Suprapubic skin (tissue), 3 donors: ENCODE measurements at regions not wholly inside any gene's neighbourhood (a gene's known extent, or its start where the extent isn't known, plus 50 kb on each side); places are given as distances from the start of the nearest gene placed in this dataset.

Experiments used
- POLR2AphosphoS5 ChIP-seq, 3 donors: sonication (generic); formaldehyde crosslinking; IDR thresholded peaks; one replicate each; pipeline ENCODE4 v1.6.1; 2017; ENCODE audit warnings: antibody characterized with exemption in 3 of 3
- TF ChIP-seq, protein P1 (sequence below), 2 donors: fragments of 200-600 bp in 1 of 2; fragments of 450-650 bp in 1 of 2; sonication (generic) in 1 of 2; IDR thresholded peaks; one replicate each; pipeline ENCODE4 v1.5.1; 2016 to 2019; ENCODE audit warnings: antibody characterized with exemption in 2 of 2, mild to moderate bottlenecking in 1 of 2, moderate library complexity in 1 of 2

- TF ChIP-seq, protein P1, sequence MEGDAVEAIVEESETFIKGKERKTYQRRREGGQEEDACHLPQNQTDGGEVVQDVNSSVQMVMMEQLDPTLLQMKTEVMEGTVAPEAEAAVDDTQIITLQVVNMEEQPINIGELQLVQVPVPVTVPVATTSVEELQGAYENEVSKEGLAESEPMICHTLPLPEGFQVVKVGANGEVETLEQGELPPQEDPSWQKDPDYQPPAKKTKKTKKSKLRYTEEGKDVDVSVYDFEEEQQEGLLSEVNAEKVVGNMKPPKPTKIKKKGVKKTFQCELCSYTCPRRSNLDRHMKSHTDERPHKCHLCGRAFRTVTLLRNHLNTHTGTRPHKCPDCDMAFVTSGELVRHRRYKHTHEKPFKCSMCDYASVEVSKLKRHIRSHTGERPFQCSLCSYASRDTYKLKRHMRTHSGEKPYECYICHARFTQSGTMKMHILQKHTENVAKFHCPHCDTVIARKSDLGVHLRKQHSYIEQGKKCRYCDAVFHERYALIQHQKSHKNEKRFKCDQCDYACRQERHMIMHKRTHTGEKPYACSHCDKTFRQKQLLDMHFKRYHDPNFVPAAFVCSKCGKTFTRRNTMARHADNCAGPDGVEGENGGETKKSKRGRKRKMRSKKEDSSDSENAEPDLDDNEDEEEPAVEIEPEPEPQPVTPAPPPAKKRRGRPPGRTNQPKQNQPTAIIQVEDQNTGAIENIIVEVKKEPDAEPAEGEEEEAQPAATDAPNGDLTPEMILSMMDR (IDR thresholded peaks at IDR 0.05): no peak
- TF ChIP-seq POLR2AphosphoS5 (IDR thresholded peaks at IDR 0.05): no peak
These were observed 82.2 kb upstream of the HABP2 start for GRCh38 chr10:113470372-113471240.
